ENCODE measurements at regions not wholly inside any gene's neighbourhood (a gene's known extent, or its start where the extent isn't known, plus 50 kb on each side); places are given as distances from the start of the nearest gene placed in this dataset.
A peak's percentile ranks its signal among the peaks of the same experiment; 100 is the strongest.

DNA sequence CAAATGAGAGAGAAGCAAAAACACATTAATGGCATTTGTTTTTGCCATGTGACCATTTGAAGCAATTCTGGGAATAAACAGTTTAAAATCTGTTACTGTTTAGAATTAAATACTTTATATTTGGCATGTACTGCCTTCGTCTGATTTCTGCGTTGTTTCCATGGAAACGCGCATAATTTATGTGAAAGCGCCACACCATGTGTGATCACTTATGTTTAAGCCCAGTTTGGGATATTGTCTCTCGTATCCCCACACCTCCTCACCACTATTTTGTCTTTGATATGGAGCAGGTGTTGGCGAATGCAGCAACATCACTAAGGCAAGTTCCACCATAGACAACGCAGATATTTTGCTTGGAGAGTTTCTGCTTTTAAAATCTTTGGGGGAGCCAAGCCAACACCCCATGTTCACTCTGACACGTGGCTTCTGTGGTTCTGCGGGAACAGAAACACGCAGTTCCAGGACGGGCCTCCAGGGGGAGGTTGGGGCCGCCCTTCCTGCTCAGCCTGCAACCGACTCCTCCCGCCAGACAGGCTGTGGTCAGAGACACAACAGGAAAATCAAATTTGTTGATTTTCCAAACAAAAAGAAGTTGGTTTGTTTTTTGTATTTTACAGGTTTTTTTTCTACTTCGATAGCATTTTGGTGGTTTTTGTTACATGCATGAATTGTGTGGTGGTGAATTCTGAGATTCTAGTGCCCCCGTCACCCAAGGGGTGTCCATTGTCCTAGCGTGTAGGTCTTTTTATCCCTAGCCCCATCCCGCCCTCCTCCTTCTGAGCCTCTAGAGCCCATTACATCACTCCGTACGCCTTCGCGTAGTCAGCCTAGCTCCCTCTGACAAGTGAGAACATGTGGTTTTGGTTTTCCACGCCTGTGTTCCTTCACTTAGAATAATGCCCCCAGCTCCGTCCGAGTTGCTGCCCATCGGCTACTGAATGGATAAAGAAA lies 101.9 kb upstream of the SFSWAP start (continued):
- TF ChIP-seq, protein P1, sequence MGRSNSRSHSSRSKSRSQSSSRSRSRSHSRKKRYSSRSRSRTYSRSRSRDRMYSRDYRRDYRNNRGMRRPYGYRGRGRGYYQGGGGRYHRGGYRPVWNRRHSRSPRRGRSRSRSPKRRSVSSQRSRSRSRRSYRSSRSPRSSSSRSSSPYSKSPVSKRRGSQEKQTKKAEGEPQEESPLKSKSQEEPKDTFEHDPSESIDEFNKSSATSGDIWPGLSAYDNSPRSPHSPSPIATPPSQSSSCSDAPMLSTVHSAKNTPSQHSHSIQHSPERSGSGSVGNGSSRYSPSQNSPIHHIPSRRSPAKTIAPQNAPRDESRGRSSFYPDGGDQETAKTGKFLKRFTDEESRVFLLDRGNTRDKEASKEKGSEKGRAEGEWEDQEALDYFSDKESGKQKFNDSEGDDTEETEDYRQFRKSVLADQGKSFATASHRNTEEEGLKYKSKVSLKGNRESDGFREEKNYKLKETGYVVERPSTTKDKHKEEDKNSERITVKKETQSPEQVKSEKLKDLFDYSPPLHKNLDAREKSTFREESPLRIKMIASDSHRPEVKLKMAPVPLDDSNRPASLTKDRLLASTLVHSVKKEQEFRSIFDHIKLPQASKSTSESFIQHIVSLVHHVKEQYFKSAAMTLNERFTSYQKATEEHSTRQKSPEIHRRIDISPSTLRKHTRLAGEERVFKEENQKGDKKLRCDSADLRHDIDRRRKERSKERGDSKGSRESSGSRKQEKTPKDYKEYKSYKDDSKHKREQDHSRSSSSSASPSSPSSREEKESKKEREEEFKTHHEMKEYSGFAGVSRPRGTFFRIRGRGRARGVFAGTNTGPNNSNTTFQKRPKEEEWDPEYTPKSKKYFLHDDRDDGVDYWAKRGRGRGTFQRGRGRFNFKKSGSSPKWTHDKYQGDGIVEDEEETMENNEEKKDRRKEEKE (IDR thresholded peaks at IDR 0.05; ENCODE audit: borderline replicate concordance in 1 of 2, control insufficient read depth in 1 of 2, low read depth in 2 of 2, low read length in 1 of 2) = no peak
- no peak for TF ChIP-seq TSC22D4 (tag; IDR thresholded peaks at IDR 0.05)
- TF ChIP-seq, protein P2, sequence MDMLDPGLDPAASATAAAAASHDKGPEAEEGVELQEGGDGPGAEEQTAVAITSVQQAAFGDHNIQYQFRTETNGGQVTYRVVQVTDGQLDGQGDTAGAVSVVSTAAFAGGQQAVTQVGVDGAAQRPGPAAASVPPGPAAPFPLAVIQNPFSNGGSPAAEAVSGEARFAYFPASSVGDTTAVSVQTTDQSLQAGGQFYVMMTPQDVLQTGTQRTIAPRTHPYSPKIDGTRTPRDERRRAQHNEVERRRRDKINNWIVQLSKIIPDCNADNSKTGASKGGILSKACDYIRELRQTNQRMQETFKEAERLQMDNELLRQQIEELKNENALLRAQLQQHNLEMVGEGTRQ (CRISPR knock-in tag; IDR thresholded peaks at IDR 0.05) = 0 out of 2 replicates have a peak, but pooled peaks have one; percentile 30
- TF ChIP-seq KLF1 (tag; IDR thresholded peaks at IDR 0.05) = 0 out of 2 replicates have a peak, but pooled peaks have one; percentile 17
- TF ChIP-seq, protein P3, sequence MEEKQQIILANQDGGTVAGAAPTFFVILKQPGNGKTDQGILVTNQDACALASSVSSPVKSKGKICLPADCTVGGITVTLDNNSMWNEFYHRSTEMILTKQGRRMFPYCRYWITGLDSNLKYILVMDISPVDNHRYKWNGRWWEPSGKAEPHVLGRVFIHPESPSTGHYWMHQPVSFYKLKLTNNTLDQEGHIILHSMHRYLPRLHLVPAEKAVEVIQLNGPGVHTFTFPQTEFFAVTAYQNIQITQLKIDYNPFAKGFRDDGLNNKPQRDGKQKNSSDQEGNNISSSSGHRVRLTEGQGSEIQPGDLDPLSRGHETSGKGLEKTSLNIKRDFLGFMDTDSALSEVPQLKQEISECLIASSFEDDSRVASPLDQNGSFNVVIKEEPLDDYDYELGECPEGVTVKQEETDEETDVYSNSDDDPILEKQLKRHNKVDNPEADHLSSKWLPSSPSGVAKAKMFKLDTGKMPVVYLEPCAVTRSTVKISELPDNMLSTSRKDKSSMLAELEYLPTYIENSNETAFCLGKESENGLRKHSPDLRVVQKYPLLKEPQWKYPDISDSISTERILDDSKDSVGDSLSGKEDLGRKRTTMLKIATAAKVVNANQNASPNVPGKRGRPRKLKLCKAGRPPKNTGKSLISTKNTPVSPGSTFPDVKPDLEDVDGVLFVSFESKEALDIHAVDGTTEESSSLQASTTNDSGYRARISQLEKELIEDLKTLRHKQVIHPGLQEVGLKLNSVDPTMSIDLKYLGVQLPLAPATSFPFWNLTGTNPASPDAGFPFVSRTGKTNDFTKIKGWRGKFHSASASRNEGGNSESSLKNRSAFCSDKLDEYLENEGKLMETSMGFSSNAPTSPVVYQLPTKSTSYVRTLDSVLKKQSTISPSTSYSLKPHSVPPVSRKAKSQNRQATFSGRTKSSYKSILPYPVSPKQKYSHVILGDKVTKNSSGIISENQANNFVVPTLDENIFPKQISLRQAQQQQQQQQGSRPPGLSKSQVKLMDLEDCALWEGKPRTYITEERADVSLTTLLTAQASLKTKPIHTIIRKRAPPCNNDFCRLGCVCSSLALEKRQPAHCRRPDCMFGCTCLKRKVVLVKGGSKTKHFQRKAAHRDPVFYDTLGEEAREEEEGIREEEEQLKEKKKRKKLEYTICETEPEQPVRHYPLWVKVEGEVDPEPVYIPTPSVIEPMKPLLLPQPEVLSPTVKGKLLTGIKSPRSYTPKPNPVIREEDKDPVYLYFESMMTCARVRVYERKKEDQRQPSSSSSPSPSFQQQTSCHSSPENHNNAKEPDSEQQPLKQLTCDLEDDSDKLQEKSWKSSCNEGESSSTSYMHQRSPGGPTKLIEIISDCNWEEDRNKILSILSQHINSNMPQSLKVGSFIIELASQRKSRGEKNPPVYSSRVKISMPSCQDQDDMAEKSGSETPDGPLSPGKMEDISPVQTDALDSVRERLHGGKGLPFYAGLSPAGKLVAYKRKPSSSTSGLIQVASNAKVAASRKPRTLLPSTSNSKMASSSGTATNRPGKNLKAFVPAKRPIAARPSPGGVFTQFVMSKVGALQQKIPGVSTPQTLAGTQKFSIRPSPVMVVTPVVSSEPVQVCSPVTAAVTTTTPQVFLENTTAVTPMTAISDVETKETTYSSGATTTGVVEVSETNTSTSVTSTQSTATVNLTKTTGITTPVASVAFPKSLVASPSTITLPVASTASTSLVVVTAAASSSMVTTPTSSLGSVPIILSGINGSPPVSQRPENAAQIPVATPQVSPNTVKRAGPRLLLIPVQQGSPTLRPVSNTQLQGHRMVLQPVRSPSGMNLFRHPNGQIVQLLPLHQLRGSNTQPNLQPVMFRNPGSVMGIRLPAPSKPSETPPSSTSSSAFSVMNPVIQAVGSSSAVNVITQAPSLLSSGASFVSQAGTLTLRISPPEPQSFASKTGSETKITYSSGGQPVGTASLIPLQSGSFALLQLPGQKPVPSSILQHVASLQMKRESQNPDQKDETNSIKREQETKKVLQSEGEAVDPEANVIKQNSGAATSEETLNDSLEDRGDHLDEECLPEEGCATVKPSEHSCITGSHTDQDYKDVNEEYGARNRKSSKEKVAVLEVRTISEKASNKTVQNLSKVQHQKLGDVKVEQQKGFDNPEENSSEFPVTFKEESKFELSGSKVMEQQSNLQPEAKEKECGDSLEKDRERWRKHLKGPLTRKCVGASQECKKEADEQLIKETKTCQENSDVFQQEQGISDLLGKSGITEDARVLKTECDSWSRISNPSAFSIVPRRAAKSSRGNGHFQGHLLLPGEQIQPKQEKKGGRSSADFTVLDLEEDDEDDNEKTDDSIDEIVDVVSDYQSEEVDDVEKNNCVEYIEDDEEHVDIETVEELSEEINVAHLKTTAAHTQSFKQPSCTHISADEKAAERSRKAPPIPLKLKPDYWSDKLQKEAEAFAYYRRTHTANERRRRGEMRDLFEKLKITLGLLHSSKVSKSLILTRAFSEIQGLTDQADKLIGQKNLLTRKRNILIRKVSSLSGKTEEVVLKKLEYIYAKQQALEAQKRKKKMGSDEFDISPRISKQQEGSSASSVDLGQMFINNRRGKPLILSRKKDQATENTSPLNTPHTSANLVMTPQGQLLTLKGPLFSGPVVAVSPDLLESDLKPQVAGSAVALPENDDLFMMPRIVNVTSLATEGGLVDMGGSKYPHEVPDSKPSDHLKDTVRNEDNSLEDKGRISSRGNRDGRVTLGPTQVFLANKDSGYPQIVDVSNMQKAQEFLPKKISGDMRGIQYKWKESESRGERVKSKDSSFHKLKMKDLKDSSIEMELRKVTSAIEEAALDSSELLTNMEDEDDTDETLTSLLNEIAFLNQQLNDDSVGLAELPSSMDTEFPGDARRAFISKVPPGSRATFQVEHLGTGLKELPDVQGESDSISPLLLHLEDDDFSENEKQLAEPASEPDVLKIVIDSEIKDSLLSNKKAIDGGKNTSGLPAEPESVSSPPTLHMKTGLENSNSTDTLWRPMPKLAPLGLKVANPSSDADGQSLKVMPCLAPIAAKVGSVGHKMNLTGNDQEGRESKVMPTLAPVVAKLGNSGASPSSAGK (IDR thresholded peaks at IDR 0.05) = peak; percentile 86
- TF ChIP-seq KDM2B (CRISPR knock-in tag; IDR thresholded peaks at IDR 0.05) = no peak
- peak; percentile 65 to 80 for TF ChIP-seq RAD21 (CRISPR knock-in tag; conservative IDR thresholded peaks at IDR 0.05 in 1 of 2, IDR thresholded peaks at IDR 0.05 in 1 of 2)
- TF ChIP-seq MAZ (CRISPR knock-in tag; conservative IDR thresholded peaks at IDR 0.05 in 1 of 2, IDR thresholded peaks at IDR 0.05 in 1 of 2) = peak in 1 of 2 experiments; percentile 72; a peak in 2 of 4 replicates
- 0 out of 2 replicates have a peak, but pooled peaks have one; percentile 57 for TF ChIP-seq ETV5 (CRISPR knock-in tag; IDR thresholded peaks at IDR 0.05; ENCODE audit: low read depth)
